Cardiac fibroblast (primary cell): ENCODE measurements at regions not wholly inside any gene's neighbourhood (a gene's known extent, or its start where the extent isn't known, plus 50 kb on each side); places are given as distances from the start of the nearest gene placed in this dataset.

ENCODE experiments used
- DNase-seq, 2 donors: peaks; one replicate each; pipeline versions ENCODE4 v3.0.0 to v3.0.0-alpha.2; 2010; ENCODE audit warnings: low read depth in 2 of 2
- H3K4me3 ChIP-seq, 2 donors: replicated peaks in 1 of 2; 1 replicate in 1 of 2; 2 replicates in 1 of 2; pipeline ENCODE4 v1.5.1; 2011; ENCODE audit warnings: low read depth in 2 of 2, low read length in 2 of 2, mild to moderate bottlenecking in 2 of 2, moderate library complexity in 1 of 2
- TF ChIP-seq, protein P1 (sequence below): IDR thresholded peaks from one replicate; pipeline ENCODE4 v1.5.1; 2011; ENCODE audit warnings: low read depth, mild to moderate bottlenecking, low read length, inconsistent platforms

DNA sequence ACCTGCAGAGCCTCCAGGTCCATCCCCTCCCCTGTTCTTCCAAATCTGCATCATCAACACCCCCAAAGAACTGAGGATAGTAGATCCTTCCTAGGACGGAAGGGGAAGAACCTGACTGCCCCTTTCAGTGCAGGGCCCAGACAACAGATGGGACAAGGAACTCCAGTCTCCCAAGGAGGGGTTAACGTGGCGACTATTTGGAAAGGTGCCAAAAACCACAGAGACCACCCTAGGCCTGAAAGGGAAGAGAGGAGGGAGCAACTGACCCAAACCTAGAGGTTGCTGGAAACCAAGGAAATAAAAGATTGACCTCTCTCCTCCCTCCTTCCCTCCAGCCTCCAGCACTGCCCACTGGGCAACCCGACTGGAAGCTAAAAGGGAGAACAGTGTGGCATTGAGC lies 59.7 kb upstream of the NEURL1B start:
- TF ChIP-seq, protein P1, sequence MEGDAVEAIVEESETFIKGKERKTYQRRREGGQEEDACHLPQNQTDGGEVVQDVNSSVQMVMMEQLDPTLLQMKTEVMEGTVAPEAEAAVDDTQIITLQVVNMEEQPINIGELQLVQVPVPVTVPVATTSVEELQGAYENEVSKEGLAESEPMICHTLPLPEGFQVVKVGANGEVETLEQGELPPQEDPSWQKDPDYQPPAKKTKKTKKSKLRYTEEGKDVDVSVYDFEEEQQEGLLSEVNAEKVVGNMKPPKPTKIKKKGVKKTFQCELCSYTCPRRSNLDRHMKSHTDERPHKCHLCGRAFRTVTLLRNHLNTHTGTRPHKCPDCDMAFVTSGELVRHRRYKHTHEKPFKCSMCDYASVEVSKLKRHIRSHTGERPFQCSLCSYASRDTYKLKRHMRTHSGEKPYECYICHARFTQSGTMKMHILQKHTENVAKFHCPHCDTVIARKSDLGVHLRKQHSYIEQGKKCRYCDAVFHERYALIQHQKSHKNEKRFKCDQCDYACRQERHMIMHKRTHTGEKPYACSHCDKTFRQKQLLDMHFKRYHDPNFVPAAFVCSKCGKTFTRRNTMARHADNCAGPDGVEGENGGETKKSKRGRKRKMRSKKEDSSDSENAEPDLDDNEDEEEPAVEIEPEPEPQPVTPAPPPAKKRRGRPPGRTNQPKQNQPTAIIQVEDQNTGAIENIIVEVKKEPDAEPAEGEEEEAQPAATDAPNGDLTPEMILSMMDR = no peak
- H3K4me3 ChIP-seq = no peak overlapping the region
- no peak for DNase-seq

DNA sequence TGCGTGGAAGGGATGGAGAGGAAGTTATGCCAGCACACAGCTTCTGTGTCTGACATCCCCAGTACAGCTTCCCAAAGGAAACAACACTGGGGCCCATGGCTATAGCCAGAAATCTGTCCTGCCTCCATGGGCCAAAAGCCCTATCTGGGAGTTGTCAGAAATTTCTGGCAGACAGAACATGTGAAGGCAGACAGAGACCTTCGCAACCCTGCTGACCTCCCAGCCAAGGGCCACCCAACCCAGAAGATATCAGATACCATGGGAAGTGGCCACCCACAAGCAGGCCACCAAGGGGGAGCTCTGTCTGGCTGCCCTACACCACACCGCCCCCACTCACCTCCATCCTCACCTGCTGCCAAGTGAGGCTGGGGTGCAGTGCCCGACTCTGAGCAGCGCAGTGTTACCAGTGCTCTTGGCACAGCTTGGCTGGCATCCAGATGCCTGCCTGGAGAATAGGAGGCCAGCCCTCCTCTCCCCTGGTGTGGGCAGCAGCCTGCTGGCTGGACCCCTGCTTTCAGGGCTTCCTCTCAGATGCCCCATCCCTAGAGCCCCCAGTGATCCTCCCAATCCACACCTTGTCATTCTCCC lies 61.6 kb upstream of the NEURL1B start:
- H3K4me3 ChIP-seq = no peak overlapping the region
- no peak for DNase-seq
- TF ChIP-seq, protein P1 = no peak

DNA sequence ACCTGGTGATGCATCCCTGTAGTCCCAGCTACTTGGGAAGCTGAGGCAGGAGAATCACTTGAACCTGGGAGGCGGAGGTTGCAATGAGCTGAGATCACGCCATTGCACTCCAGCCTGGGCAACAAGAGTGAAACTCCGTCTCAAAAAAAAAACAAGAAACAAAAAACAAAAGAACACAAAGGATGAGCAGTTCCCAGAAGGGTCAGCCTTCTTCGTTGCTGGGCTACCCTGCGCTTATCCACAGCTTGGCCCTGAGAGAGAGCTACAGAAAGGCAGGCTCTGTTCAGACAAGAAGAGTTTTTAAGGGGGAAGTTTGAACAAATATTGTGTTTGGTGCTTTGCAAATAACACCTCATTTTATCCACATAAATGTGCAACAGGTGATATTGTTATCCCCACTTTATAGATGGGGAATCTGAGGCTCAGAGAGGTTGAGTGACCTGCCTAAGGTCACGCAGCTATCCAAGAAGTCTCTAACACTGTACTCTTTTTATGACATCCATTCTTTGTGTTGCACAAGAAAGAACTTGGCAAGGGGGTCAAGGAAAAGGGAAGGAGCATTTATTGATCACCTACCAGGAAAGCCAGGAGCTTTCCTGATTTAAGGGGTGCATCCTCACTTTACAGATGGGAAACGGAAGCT lies 63.7 kb upstream of the NEURL1B start:
- no peak overlapping the region for H3K4me3 ChIP-seq
- no peak for DNase-seq
- TF ChIP-seq, protein P1 = no peak

DNA sequence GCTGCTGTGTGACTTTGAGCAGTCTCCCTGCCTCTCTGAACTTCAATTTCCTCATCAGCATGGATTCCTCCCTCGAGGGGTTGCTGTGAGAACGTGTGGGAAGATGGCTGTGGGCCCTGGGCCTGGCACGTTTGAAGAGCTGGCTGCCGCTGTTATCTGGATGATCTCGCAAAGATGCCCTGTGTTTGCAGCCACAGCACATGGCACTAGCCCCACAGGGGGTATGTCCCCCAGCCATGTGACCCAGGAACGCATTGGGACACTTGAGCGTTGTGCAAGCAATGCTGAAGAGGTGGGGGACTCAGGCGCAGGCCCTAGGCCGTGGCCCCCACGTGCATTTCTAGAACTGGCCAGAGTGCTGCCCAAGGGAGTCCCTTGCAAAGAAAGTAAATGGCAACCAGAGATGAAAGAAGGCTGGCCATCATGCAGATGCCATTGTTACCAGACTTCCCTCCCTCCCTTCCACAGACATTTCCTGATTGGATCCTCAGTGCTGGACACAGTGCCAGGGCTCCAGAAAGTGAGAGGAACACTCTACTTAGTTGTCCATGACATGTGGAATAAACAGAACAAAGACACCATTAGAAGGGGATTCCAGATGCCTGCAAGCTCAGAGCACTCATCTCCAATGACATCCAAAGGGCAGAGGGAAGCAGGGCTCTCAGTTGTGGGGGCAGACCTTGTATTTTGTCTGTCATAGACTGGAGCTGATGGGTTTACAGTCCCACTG lies 65.1 kb upstream of the NEURL1B start:
- DNase-seq = no peak
- TF ChIP-seq, protein P1 = no peak
- no peak overlapping the region for H3K4me3 ChIP-seq

DNA sequence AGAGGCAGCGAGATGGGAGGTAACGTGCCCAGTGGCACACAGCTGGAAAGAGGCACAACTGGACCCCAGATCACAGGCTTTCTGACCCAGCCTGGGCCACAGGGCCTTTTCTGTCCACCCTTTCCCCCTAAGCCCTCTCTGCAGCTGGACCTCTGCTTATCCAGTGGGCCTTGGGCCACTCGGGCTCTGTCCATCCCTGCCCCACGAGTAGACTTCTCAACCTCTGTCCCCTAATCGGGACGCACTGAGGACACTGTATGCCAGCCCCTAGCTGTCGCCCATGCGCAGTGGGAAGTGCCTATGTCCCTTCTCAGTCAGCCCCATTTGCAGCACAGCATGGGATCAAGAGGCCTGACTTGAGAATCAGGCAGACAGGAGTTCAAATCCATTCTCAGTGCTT lies 65.6 kb upstream of the NEURL1B start:
- no peak overlapping the region for H3K4me3 ChIP-seq
- no peak for DNase-seq
- TF ChIP-seq, protein P1 = no peak

DNA sequence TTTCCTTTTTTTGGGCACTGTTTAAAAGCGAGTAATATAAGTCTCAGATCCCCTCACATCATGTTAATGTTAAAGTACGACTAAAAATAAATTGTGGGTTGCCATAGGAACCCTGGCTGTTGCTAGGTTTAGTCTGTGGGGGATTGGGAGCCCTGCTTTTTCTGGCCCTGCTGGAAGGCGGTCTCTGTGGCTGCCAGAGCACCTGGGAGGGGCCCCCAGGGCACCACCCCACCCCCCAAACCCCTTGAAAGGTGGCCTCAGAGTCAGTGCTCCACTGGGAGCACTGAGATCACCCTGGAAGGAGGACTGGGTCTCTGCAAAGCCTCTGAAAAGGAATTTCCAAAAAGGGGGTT lies 66.2 kb upstream of the NEURL1B start:
- H3K4me3 ChIP-seq = no peak overlapping the region
- TF ChIP-seq, protein P1 = no peak
- no peak for DNase-seq
